HTR-8/SVneo (cell line): ENCODE measurements at regions not wholly inside any gene's neighbourhood (a gene's known extent, or its start where the extent isn't known, plus 50 kb on each side); places are given as distances from the start of the nearest gene placed in this dataset.

Experiments
- DNase-seq: peaks from one replicate; pipeline ENCODE4 v3.0.0; 2011; ENCODE audit warnings: low spot score, mixed read lengths; ENCODE audit not compliant: insufficient read length
- FAIRE-seq: peaks from 2 replicates; lab custom pipeline; 2011; peaks lifted over from hg19 to GRCh38; lab: Jason Lieb, UNC

DNA sequence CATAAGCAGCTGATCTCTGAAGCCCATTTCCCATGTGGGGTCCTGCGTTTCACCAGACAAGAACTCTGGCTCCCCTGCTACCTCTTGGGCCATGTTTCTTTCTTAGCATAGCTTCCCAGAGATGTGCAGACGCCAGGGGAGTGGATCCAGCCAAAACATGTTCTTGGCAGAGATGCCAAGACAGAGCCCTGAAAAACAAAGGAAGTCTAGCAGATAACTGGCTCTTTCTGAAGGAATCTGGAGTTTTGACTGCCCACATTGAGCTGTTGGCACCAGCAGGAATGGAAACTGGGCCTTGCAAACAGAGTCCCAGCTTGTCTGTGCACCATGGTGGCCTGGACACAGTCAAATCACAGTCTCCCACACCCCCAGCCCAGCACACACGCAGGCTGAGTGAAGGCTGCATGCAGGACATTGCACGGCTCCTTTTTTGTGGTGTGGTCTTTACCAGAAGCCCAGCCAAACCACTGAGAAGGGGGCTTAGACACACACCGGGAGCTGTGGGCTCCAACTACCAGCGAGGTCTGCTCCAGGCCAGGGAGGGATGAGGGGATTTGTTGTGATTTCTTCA, 114.7 kb downstream of the SNX18 start:
- FAIRE-seq (no peak), DNase-seq (no peak)

DNA sequence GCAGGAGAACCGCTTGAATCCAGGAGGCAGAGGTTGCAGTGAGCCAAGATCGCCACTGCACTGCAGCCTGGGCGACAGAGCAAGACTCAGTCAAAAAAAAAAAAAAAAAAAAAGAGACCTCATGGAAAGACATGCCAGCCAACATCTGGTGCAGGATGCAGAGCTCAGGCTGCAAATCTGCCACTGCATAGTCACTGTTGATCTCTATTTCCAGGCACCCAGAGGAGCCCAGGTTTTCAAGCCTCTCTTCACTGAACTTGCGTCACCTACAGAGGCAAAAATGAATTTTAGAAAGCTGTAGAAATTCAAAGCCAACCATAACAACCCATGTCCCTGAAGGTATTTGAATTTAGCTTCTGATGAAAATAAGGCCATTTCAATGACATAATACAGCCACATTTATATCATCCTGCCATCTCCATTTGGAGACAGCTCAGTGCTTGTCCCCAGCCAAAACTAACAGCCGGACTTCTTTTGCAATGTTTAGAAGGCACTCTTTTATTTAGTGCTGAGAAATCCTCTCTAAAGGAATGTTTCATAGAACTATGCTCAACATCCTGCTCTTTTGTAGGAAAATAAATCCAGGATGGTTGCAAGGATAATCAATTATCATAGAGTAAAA, 113.3 kb downstream of the SNX18 start:
- DNase-seq = no peak

DNA sequence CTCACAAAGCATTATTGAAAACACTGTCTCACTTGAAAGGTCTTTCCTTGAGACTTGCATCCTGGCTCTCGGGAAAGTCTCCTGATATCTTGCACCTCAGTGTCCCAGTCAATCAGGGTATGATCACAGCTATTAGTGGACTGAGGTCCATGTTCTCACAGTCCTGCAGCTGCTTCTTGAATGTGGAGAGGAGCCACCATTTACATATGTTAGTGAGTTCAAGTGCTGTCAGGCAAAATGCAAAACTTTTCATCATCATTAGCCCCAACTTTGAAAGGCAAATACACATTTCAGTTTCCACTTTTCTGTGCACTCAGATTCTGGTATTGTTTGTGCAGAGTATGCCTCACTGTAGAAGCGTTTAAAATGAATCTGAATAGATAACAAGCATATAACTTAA, 111.6 kb downstream of the SNX18 start:
- FAIRE-seq = peak; percentile 80
- DNase-seq = no peak

More for the DNA sequence above, 113.3 kb downstream of the SNX18 start:
- FAIRE-seq = no peak

DNA sequence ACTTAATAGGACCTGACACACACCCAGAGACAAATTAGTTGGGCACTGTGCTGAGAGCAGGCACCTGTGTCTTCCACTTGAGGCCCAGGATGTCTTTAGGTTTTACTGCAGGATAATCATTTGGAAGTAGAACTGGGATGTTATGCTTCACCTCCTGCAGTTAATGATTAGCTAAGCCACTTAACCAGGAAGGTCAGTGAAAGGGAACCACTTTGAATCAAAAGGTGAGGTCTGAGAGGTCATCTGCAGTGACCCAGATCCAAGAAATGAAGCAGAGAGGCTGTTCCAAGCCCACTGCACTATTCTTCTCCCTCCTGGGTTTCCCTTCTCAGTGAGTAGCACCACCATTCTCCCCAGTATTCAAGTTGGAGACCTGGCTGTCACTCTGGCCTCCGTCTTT, 110.5 kb downstream of the SNX18 start:
- FAIRE-seq = no peak
- DNase-seq = no peak

DNA sequence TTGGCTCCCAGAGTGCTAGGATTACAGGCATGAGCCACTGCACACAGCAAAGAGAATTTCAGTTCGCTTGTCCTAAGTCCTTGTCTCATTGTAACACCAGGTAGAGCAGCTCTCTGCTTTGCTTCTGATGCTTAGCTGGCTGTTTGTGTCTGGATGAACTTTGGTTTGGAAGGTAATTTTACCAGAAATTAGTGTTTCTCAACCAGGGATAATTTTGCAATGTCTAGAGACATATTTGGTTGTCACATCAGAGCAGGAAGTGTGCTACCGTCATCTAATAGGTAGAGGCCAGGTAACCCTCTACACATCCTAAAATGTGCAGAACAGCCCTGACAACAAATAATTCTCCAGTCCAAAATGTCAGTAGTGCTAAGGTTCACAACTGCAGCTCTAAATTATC, 108.8 kb downstream of the SNX18 start:
- peak; percentile 54 for FAIRE-seq

DNA sequence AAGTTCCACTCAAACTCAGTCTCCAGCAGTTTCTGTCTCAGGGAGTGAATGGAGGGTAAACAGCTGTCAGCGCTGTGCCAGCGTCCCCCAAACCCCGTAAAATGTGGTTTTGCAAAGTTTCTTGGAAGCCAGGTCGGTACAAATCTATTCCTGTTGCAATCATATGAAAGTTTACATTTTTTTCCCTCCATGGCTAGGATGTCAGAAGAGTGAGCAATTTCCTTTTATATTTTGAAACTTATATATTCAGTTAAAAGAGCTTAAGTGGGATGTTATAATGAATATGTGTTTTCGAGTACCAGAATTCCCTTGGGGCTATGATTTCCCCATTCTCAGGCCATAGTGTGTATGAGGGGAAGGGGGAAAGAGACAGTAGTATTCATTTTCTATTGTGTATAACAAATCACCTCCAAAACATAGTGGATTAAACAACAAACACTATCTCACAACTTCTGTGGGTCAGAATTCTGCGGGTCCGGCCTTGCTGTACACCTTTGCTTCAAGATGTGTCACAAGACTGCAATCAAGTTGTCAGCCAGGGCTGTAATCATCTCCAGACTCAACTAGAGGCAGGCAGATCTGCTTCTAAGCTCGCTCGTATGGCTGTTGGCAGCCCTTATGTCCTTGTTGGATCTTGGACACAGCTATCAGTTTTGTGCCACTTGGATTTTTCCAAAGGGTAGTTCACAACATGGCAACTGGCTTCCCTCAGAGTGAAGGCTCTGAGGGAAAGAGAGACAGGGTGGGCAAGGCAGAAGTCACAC, 107.4 kb downstream of the SNX18 start:
- FAIRE-seq (peak; percentile 60), DNase-seq (no peak)

More for the DNA sequence above, 108.8 kb downstream of the SNX18 start:
- no peak for DNase-seq

DNA sequence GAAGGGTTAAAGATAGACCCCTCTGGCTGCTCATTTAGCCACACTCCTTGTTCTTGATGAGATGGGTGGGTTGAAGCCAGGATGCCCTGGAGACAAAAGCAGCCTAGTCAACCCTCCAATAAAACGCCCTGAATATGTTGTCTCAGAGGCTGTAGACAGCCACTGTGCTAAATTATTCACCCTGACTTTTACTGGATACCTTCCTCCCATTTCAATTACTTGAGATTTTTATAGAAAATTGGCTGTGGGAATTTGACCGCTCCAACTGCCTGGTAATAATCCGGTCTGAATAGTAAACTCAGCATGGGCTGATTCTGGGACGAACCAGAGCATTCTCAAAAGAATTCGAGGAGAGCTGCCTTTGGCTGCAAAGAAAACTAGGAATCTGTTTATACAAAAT, 104.2 kb downstream of the SNX18 start:
- FAIRE-seq (no peak), DNase-seq (no peak)

DNA sequence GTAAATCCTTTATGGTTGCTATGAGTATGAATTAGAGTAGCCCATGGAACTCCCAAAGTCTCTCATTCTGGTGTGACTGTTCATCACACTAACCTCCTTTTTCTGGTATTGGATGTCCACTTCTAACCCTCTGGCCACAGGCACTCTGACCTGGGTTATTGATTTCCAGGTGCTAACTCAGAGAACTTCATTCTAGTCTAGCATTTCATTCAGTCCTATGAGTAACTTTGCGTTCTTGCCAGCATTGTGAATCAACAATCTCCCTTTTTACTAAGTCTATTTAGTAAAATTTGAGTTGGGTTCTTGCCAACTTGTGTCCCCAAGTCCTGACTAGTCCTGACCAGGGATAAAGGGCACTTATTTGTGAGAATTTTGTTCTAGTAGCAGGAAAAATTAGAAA, 103.5 kb downstream of the SNX18 start:
- FAIRE-seq = no peak
- DNase-seq = no peak

DNA sequence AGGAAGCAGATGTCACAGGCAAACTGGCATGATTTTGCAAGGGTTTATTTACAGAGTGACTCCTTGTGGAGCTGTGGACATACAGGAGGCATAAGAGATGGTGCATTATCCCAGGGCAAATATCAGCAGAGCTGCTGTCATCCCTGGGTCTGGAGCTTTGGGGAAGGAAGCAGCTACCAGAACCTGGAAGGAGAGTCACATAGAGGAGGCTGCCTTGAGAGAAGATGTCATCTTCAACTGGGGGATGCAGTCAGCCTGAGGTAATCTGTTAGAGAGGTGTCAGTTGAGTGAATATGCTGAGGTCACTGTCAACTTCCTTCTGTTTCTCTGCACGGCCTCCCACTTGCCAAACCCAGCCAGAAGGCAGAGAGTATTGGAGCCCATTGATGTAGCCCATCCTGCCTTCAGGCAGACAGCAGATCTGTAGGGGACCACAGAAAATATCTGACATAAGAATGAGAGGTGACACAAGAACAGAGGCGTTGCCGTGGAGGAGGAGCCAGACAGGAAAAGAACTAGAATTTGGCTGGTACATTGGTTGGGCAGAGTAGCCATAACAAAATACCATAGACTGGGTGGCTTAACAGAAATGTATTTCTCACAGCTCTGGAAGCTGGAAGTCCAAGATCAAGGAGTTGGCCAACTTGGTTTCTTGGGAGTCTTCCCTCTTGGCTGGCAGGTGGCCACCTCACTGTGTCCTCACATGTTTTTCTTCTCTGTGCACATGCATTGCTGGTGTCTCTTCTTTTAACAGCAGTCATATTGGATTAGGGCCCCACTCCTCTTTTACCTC, 102.8 kb downstream of the SNX18 start:
- no peak for DNase-seq
- no peak for FAIRE-seq

DNA sequence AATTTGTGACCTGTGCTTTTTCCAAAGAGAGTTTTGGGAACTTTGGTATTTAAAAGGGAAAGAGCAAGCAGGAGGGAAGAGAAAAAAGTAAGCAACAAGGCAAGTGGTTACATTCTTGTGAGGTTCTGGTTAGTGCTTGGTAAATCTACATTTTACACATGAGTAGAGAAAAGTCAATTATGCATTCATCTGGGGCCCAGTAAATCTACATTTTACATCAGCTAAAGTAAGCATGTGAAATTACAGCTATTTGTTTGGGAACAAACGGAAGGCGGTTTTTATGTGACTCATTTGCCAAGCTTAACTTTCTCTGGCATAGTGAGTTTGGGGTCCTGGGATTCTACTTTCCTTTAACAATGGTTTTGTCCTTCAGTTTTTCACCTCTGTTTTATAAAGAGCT, 102.2 kb downstream of the SNX18 start:
- DNase-seq = no peak
- FAIRE-seq = peak; percentile 49

DNA sequence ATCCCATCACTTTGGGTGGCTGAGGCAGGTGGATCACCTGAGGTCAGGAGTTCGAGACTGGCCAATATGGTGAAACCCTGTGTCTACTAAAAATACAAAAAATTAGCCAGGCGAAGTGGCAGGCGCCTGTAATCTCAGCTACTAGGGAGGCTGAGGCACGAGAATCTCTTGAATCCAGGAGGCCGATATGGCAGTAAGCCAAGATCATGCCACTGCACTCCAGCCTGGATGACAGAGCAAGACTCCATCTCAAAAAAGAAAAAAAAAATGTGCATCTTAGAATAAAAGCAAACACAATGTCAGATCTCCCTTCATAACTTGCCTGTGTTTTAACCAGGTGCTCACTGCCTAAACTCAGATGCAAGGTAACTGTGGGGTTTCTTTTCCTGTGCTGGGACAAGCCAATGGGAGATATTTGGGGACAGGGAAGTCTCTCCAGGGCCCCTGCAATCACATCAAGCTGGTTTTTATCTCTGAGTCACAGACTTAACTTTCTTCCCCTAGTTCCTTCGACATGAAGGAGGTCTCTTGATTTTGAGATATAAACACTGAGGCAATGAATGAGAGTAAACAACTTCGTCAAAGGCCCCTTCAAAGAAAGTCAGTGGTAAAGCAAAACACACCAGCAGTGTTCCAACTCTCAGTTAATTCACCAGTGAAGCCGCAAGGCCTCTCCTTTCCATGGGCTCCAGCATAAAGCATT, 99.1 kb downstream of the SNX18 start:
- FAIRE-seq (no peak), DNase-seq (no peak)

DNA sequence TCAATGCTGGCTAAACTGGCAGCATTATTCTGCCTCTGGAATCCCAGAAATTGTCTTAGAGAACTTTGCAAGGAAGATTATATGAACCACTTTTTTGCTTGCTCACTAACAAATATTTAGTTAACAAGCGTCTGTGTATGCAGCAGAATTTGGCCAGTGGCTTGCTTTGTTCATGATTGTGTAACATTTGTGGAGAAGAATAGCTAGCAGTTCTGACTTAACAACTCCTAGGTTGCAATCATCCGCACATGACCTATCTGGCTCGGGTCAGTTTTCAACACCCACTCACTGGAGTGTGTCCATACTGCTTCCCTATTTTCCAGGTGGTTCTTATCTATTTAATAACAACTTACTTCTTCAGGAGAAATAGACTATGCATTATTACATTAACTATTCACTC, 98.5 kb downstream of the SNX18 start:
- no peak for FAIRE-seq

DNA sequence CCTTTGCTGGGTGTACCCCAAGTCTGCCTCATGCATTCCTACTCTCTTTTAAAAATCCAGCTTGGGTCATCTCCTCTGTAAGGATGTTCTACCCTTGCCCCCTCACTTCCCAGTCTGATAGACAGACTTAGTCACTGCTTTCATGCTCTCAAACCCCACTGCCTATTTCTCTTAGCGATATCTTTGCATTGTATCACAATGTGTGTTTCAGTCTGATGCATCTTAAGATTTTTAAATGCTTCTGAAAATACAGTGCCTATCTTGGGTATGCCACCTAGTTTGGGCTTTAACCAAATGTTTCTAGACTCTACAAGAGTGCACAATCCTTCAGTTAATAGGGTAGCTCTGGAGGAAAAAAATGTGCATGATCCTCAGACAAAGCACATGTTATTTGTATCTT, 97.8 kb downstream of the SNX18 start:
- DNase-seq (no peak), FAIRE-seq (no peak)

More for the DNA sequence above, 98.5 kb downstream of the SNX18 start:
- DNase-seq = no peak

DNA sequence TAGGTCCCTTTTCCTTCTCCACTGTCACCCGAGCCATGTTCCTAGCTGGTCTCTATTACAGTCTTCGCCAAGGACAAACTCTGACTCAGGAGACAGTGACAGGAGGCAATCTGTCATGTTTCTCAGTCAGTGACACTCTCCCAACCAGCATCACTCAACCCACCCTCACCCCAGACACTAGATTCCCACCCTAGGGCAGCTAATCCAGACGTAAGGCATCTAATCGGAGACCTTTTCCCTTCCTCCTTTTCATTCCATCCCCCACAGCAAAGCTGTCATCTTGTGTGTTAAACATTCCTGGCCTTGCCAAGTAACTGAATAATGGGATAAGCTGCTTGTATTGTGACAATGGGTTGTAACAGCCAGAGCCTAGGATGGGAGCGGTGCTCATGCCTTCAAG, 95.2 kb downstream of the SNX18 start:
- peak; percentile 76 for FAIRE-seq
- no peak for DNase-seq

DNA sequence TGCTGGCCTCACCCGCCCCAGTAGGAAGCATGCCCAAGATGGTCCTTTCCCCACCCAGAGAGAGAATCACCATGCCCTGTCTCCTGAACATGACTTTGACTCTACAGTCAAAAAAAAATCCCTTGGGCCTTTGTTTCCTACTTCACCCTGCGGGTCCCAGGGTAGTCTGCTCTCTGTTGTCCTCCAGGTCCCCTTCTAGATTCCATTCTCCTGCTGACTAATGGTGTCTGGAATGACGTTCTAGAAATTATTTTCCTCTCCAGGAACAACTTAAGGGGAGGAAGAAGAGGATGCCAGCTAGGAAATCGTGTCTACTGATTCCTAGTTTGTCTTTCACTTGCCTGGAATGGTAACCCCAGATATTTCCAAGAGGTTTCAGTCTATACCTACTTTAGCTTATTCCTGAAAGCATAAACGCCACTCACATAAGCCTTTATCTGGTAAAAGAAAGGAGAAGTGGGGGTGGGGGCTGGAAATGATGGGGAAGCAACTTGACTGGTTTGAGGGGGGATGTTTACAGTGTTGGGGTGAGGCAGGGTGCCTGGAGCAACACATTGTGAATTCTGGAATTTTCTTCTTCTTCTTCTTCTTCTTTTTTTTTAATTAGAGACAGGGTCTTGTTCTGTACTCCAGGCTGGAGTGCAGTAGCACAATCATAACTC, 93.9 kb downstream of the SNX18 start:
- DNase-seq (no peak), FAIRE-seq (peak; percentile 54)

DNA sequence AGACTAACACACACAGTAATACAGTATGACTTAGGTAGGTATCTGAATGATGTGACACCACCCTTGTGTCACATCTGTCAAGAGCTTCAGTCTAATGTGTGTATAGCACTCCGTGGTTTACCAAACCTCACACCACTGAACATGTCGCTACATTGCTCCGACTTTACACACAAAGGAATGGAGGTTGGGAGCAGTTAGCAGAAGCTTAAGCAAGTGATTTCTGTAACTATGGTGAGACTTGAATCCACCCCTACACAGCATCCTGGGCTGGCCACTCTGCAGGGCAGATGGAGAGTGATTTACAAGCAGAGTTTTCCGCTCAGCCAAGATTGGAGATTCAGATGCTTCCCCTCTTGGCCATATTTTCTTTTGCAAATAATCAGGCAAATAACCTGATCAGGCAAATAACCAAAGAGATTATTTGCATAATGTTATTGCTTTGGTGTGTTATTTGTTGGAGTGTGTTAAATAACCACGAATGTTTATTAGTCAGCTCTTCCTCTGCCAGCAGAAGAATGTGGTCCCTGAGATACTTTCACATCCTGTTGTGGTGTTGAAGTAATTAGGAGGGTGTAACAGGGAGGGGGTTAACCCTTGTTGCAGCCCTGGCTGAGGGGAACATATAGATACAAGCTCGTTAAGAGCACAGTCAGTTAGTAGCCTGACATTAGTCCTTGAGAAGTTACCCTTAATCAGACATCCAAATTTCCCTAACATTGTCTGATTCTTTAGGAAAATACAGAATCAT, 92.8 kb downstream of the SNX18 start:
- FAIRE-seq (peak; percentile 59), DNase-seq (no peak)

DNA sequence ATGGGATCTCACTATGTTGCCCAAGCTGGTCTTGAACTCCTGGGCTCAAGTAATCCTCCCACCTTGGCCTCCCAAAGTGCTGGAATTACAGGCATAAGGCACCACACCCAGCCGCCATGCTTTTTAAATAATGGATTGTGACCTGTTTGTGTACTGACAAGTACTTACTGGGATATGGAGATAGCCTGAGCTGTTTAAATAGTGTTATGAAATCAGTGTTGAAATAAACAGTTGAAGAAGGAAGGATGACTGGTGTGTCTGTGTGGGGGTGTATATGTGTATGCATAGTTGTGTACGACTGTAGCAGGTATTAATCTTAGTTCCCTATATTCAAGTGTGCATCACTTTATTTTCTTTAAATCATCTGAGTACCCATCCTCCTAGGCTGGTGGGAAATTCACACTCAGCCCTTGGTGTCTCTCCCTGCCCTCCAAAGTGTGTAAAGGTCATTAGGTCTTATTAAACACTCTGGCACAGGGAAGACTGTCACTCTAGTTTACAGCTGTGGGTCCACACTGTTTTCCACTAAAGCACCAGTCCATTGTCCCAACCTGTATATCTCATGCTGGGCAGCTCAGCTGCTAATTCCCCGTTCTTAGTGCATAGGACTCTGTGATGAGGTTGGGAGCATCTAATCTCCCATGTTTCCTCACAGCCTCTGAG, 91.0 kb downstream of the SNX18 start:
- peak; percentile 78 for FAIRE-seq

DNA sequence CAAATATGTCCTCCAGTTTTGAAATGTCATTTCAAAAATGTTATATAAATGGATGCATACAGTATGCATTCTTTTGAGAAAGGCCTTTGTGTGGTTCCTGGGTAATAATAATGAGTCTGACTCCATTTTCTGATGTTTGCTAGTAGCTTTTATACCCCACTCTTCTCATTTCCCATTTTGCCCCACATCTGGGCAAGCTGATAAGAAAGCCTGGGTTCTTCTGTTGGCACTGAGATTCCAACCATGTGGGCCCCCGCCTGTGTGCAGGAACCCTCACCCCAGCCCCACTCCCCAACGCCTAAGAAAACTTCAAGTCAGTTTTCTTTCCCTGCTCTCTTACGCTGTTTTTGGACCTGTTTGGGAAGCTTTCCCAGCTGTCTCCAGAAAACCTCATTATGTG, 89.4 kb downstream of the SNX18 start:
- DNase-seq (no peak), FAIRE-seq (no peak)

More for the DNA sequence above, 91.0 kb downstream of the SNX18 start:
- no peak for DNase-seq
